GM18508 (cell line): ENCODE measurements at regions not wholly inside any gene's neighbourhood (a gene's known extent, or its start where the extent isn't known, plus 50 kb on each side); places are given as distances from the start of the nearest gene placed in this dataset.
"Not testable (repeated sequence)": the region's sequence is repeated elsewhere in the genome, so short reads cannot be mapped to it uniquely, and the experiment has no call there.

Experiments used
- ATAC-seq: cut with Tn5 transposase; IDR thresholded peaks from one replicate; pipeline ENCODE4 v1.9.1; 2021; ENCODE audit warnings: moderate number of reproducible peaks; ENCODE audit not compliant: insufficient read depth, unreplicated experiment

- no peak for ATAC-seq
Observed at GRCh38 chr5:106860398-106861044, 810.2 kb downstream of the EFNA5 start.

- no peak for ATAC-seq
Observed at GRCh38 chr5:106858616-106859015, 812.1 kb downstream of the EFNA5 start.

GRCh38 chr5:106854922-106855321 is 815.8 kb downstream of the EFNA5 start:
- ATAC-seq, result no peak

- no peak for ATAC-seq
Observed at GRCh38 chr5:106854105-106854687, 816.5 kb downstream of the EFNA5 start.

GRCh38 chr5:106853266-106853665 is 817.5 kb downstream of the EFNA5 start:
- ATAC-seq, result no peak

- no peak for ATAC-seq
Observed at GRCh38 chr5:106849266-106849665, 821.5 kb downstream of the EFNA5 start.

- no peak for ATAC-seq
Observed at GRCh38 chr5:106843812-106844416, 826.8 kb downstream of the EFNA5 start.

GRCh38 chr5:106833517-106833916 is 837.2 kb downstream of the EFNA5 start:
- ATAC-seq, result no peak

- ATAC-seq, result no peak
Observed at GRCh38 chr5:106827061-106827460, 843.7 kb downstream of the EFNA5 start.

GRCh38 chr5:106825374-106825773 is 845.4 kb downstream of the EFNA5 start:
- ATAC-seq, result no peak

GRCh38 chr5:106822851-106823250 is 847.9 kb downstream of the EFNA5 start:
- ATAC-seq, result no peak

GRCh38 chr5:106818552-106818951 is 852.2 kb downstream of the EFNA5 start:
- ATAC-seq, result no peak

GRCh38 chr5:106814961-106815360 is 855.8 kb downstream of the EFNA5 start:
- ATAC-seq, result no peak

- no peak for ATAC-seq
Observed at GRCh38 chr5:106801554-106801953, 869.2 kb downstream of the EFNA5 start.

GRCh38 chr5:106797996-106798395 is 872.7 kb downstream of the EFNA5 start:
- no peak for ATAC-seq

GRCh38 chr5:106796081-106796480 is 874.7 kb downstream of the EFNA5 start:
- no peak for ATAC-seq

GRCh38 chr5:106784846-106785245 is 885.9 kb downstream of the EFNA5 start:
- ATAC-seq, result no peak

GRCh38 chr5:106780355-106780754 is 890.4 kb downstream of the EFNA5 start:
- ATAC-seq, result no peak

GRCh38 chr5:106776515-106776914 is 894.2 kb downstream of the EFNA5 start:
- not testable (repeated sequence) for ATAC-seq

GRCh38 chr5:106768392-106768791 is 902.3 kb downstream of the EFNA5 start:
- no peak for ATAC-seq

- ATAC-seq, result no peak
Observed at GRCh38 chr5:106766916-106767315, 903.8 kb downstream of the EFNA5 start.

- ATAC-seq, result no peak
Observed at GRCh38 chr5:106759581-106759980, 911.2 kb downstream of the EFNA5 start.
